SU-DHL-6 (cell line): ENCODE measurements at regions not wholly inside any gene's neighbourhood (a gene's known extent, or its start where the extent isn't known, plus 50 kb on each side); places are given as distances from the start of the nearest gene placed in this dataset.

Source experiments
- H2AFZ ChIP-seq: fragments of 200-600 bp; sonication (generic); 2 replicates; pipeline ENCODE4 v1.6.1; 2014; ENCODE audit warnings: low read depth, mild to moderate bottlenecking, moderate library complexity, mixed read lengths, antibody characterized with exemption, low read length; ENCODE audit not compliant: severe bottlenecking
- H3F3A ChIP-seq: fragments of 200-600 bp; shearing (Covaris generic); 2 replicates; pipeline ENCODE4 v1.6.0; 2016; ENCODE audit warnings: antibody characterized with exemption, mild to moderate bottlenecking; ENCODE audit not compliant: insufficient read depth
- H3K27ac ChIP-seq: fragments of 200-600 bp; sonication (generic); 2 replicates; pipeline ENCODE4 v1.5.1; 2016; ENCODE audit warnings: low read depth, mild to moderate bottlenecking, low read length, moderate library complexity, mixed read lengths
- H3K27me3 ChIP-seq: fragments of 200-600 bp; sonication (generic), shearing (Covaris generic); 2 replicates; pipeline ENCODE4 v1.6.0; 2014; ENCODE audit warnings: mild to moderate bottlenecking, low read length
- H3K36me3 ChIP-seq: fragments of 200-600 bp; sonication (generic); 2 replicates; pipeline ENCODE4 v1.6.1; 2014; ENCODE audit warnings: mild to moderate bottlenecking, low read length, mixed read lengths
- H3K4me2 ChIP-seq: fragments of 300-600, 200-600 bp; shearing (Covaris generic), sonication (generic); 2 replicates; pipeline ENCODE4 v1.6.0; 2014; ENCODE audit warnings: low read length, low read depth, mild to moderate bottlenecking; ENCODE audit not compliant: poor library complexity, severe bottlenecking
- H3K4me3 ChIP-seq: fragments of 200-600 bp; sonication (generic); 2 replicates; pipeline ENCODE4 v1.5.1; 2014; ENCODE audit warnings: antibody characterized with exemption, low read length, mild to moderate bottlenecking, mixed read lengths; ENCODE audit not compliant: insufficient read depth, poor library complexity, severe bottlenecking
- H3K79me2 ChIP-seq: fragments of 200-600 bp; sonication (generic); 2 replicates; pipeline ENCODE4 v1.6.1; 2014; ENCODE audit warnings: mild to moderate bottlenecking, low read length, moderate library complexity; ENCODE audit not compliant: insufficient read depth
- H3K9ac ChIP-seq: fragments of 200-600 bp; sonication (generic); 2 replicates; pipeline ENCODE4 v1.7.0; 2014; ENCODE audit warnings: mild to moderate bottlenecking, low read length
- H3K9me2 ChIP-seq: fragments of 200-600 bp; sonication (generic); replicated peaks from 2 replicates; pipeline ENCODE4 v1.6.1; 2014; ENCODE audit warnings: low read length; ENCODE audit not compliant: insufficient read depth
- H3K9me3 ChIP-seq: fragments of 200-600 bp; sonication (generic); 2 replicates; pipeline ENCODE4 v1.6.1; 2014; ENCODE audit warnings: low read length, mixed read lengths; ENCODE audit not compliant: insufficient read depth
- H4K20me1 ChIP-seq: fragments of 200-600 bp; sonication (generic); 2 replicates; pipeline ENCODE4 v1.6.1; 2014; ENCODE audit warnings: low read depth, mild to moderate bottlenecking, antibody characterized with exemption, low read length, moderate library complexity, mixed read lengths
- EZH2phosphoT487 ChIP-seq: fragments of 200-600 bp; sonication (generic), shearing (Covaris generic); conservative IDR thresholded peaks from 2 replicates; pipeline ENCODE4 v1.6.1; 2018; ENCODE audit warnings: mild to moderate bottlenecking, antibody characterized with exemption, low read length, moderate library complexity, mixed read lengths
- TF ChIP-seq, protein P1 (sequence below): fragments of 200-600 bp; sonication (generic); IDR thresholded peaks from one replicate; pipeline ENCODE4 v1.5.1; 2017; ENCODE audit warnings: antibody characterized with exemption, mild to moderate bottlenecking, low read length, moderate library complexity; ENCODE audit not compliant: insufficient read depth, poor library complexity, severe bottlenecking

GRCh38 chr2:198324071-198324470 is 519.7 kb downstream of the PLCL1 start:
- Histone ChIP-seq H3K27me3 (no peaks in the 10 kb centered on the region), H3K36me3 (no peaks in the 10 kb centered on the region), H3K79me2 (no peaks in the 10 kb centered on the region), H3K9me3 (no peaks in the 10 kb centered on the region), H2AFZ (no peak overlapping the region), H3K9me2 (no peaks in the 10 kb centered on the region), H3K9ac (no peak overlapping the region), H3K27ac (no peak overlapping the region), H3K4me3 (no peak overlapping the region), H3F3A (no peaks in the 10 kb centered on the region), H4K20me1 (no peaks in the 10 kb centered on the region; the same call in 1 of the 2 replicates), H3K4me2 (no peak overlapping the region)
- TF ChIP-seq, protein P1, sequence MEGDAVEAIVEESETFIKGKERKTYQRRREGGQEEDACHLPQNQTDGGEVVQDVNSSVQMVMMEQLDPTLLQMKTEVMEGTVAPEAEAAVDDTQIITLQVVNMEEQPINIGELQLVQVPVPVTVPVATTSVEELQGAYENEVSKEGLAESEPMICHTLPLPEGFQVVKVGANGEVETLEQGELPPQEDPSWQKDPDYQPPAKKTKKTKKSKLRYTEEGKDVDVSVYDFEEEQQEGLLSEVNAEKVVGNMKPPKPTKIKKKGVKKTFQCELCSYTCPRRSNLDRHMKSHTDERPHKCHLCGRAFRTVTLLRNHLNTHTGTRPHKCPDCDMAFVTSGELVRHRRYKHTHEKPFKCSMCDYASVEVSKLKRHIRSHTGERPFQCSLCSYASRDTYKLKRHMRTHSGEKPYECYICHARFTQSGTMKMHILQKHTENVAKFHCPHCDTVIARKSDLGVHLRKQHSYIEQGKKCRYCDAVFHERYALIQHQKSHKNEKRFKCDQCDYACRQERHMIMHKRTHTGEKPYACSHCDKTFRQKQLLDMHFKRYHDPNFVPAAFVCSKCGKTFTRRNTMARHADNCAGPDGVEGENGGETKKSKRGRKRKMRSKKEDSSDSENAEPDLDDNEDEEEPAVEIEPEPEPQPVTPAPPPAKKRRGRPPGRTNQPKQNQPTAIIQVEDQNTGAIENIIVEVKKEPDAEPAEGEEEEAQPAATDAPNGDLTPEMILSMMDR = no peak
- no peak for TF ChIP-seq EZH2phosphoT487

- Histone ChIP-seq H4K20me1 (no peaks in the 10 kb centered on the region; the same call in 1 of the 2 replicates), H3K9me3 (no peaks in the 10 kb centered on the region), H2AFZ (no peak overlapping the region), H3K9me2 (no peaks in the 10 kb centered on the region), H3K4me3 (no peak overlapping the region), H3K27me3 (no peaks in the 10 kb centered on the region), H3K36me3 (no peaks in the 10 kb centered on the region), H3K9ac (no peak overlapping the region), H3F3A (no peaks in the 10 kb centered on the region), H3K27ac (no peak overlapping the region), H3K4me2 (no peak overlapping the region), H3K79me2 (no peaks in the 10 kb centered on the region)
- TF ChIP-seq, protein P1 = no peak
- no peak for TF ChIP-seq EZH2phosphoT487
These were observed 517.9 kb downstream of the PLCL1 start for GRCh38 chr2:198322275-198322674.

DNA sequence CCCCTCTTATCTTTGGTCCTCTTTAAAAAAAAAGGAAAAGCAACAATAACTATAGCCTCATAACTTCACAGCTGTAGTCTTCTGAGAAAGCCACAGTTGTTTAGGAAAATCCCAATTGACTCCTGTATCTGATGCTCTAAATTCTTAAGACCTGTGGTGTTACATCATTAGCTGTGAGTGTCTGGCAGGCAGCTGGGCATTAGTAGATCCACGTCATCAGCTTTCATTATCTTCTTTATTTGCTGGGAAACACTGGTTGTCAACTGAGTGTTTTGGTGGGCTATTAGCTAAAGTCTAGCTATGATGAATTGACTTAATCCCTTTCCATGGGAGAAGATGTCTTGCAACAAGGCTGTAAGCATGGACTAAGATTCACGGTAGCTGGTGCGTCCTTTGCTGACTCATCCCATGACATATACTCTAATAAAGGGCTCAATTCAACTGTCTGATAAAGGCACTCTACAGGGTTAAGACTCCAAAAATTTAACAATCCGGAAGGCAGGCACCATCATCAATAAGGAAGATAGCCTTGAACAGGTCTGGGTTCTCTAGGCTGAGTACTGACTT is 517.2 kb downstream of the PLCL1 start:
- Histone ChIP-seq H3K27me3 (no peaks in the 10 kb centered on the region), H3K9me2 (no peaks in the 10 kb centered on the region), H2AFZ (no peak overlapping the region), H3K9me3 (no peaks in the 10 kb centered on the region), H3F3A (no peaks in the 10 kb centered on the region), H3K79me2 (no peaks in the 10 kb centered on the region), H3K4me3 (no peak overlapping the region), H3K9ac (no peak overlapping the region), H3K27ac (no peak overlapping the region), H4K20me1 (no peaks in the 10 kb centered on the region; the same call in 1 of the 2 replicates), H3K36me3 (no peaks in the 10 kb centered on the region), H3K4me2 (no peak overlapping the region)
- TF ChIP-seq EZH2phosphoT487 = no peak
- TF ChIP-seq, protein P1 = no peak
